ENCODE measurements at regions not wholly inside any gene's neighbourhood (a gene's known extent, or its start where the extent isn't known, plus 50 kb on each side); places are given as distances from the start of the nearest gene placed in this dataset.
"Not testable (repeated sequence)": the region's sequence is repeated elsewhere in the genome, so short reads cannot be mapped to it uniquely, and the experiment has no call there.

- TF ChIP-seq EZH2 (IDR thresholded peaks at IDR 0.05; ENCODE audit: insufficient read depth, poor library complexity, severe bottlenecking); EZH2phosphoT487 (IDR thresholded peaks at IDR 0.05; ENCODE audit: insufficient read depth, low read depth): not testable (repeated sequence)
Observed at GRCh38 chr15:31710806-31711205, 319.5 kb upstream of the CHRNA7 start.

All from GM23248 (cell line).